SU-DHL-6 (cell line): ENCODE measurements at regions not wholly inside any gene's neighbourhood (a gene's known extent, or its start where the extent isn't known, plus 50 kb on each side); places are given as distances from the start of the nearest gene placed in this dataset.

ENCODE experiments used
- CTCF ChIP-seq: fragments of 200-600 bp; sonication (generic); IDR thresholded peaks from one replicate; pipeline ENCODE4 v1.5.1; 2017; ENCODE audit warnings: antibody characterized with exemption, mild to moderate bottlenecking, low read length, moderate library complexity; ENCODE audit not compliant: insufficient read depth, poor library complexity, severe bottlenecking
- EZH2phosphoT487 ChIP-seq: fragments of 200-600 bp; sonication (generic), shearing (Covaris generic); conservative IDR thresholded peaks from 2 replicates; pipeline ENCODE4 v1.6.1; 2018; ENCODE audit warnings: mild to moderate bottlenecking, antibody characterized with exemption, low read length, moderate library complexity, mixed read lengths

- no peak for TF ChIP-seq EZH2phosphoT487
- TF ChIP-seq CTCF = no peak
Observed at GRCh38 chr9:109860521-109860920, 80.5 kb downstream of the PALM2AKAP2 start.
